Ecto neural progenitor cell (in vitro differentiated cells): ENCODE measurements at regions not wholly inside any gene's neighbourhood (a gene's known extent, or its start where the extent isn't known, plus 50 kb on each side); places are given as distances from the start of the nearest gene placed in this dataset.

Experiments used
- DNase-seq: peaks from one replicate; pipeline ENCODE4 v3.0.0-alpha.2; 2018; ENCODE audit warnings: low spot score

DNA sequence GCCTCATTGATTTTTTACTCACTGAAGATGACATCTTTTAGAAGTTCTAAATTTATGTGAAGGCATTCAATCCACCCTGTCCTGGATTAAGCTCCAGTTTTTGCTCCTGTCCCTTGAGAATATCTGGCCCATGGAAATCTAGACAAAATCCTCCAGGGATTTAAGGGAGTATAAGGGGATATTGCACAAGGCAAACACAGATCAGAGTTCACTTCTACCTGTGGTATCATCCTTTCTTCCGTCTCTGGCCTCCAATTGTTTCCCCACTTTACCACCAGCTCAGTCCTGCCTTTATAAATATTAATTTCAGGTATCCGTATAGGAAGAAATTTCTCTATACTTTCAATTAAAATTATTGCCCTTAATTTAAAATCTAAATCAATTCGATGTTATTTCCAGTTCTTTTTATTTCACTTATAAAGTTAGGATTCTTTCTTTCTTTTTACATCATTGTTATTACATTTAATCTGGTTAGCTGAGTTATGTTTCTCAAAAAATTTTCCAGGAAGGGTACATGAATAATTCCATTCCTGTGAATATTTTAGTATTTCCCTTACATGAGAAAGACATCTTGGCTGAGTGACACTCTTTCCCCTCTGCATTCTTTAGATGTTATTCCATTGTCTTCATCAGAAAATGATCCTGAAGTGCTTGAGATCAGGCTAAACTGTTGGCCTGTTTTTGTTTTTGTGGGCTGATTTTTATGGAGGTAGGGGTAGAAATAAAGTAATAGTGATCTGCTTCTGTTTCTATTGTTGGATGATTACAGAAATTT lies 194.3 kb upstream of the MAP3K1 start:
- no peak for DNase-seq

DNA sequence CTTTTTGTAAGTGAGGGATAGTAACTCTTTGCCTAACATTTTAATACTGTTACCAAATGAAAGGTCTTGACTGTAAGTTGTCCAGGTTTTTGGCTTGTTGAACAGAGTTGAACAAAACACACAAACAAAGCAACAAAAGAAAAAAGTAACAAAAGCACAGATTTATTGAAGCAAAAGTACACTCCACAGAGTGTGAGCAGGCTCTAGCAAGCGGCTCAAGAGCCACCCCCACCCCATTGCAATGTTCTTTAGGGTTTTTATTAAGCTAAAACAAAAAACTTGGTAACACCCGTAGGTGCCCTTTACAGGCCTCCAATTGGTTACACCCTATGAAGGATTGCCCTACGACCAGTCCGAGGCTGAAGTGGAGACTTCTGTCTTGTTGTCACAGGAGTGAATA lies 197.4 kb upstream of the MAP3K1 start:
- no peak for DNase-seq

DNA sequence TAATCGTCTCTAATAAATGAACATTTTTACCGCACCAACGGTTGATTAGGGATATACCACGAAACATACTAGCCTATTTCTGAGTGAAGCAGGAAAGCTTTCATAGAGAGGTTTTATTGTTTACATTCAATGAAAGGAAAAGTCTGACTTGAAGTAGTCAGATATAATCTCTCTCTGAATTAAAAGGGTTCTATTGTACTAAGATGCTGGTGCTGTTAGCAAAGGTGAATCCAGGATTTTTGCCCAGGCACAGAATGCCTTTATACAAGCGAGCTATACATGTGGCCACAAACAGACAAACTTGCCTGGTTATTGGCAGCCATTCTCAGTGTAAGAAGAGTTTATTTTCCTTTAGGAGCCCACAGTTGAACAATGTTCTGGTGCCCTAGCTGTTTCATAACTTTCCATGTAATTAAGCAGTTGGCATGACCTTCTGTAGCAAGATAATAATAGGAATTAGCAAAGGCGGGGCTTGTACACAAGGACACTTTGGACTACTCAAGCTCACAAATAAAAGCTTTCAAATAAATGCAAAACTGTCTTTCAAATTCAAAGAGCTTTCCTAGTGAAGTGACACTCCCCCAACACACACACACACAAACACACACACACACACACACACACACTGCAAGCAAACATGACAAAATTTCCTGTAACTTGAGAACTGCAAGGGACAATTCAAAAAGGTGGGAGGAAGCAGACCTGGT lies 198.7 kb upstream of the MAP3K1 start:
- no peak for DNase-seq

DNA sequence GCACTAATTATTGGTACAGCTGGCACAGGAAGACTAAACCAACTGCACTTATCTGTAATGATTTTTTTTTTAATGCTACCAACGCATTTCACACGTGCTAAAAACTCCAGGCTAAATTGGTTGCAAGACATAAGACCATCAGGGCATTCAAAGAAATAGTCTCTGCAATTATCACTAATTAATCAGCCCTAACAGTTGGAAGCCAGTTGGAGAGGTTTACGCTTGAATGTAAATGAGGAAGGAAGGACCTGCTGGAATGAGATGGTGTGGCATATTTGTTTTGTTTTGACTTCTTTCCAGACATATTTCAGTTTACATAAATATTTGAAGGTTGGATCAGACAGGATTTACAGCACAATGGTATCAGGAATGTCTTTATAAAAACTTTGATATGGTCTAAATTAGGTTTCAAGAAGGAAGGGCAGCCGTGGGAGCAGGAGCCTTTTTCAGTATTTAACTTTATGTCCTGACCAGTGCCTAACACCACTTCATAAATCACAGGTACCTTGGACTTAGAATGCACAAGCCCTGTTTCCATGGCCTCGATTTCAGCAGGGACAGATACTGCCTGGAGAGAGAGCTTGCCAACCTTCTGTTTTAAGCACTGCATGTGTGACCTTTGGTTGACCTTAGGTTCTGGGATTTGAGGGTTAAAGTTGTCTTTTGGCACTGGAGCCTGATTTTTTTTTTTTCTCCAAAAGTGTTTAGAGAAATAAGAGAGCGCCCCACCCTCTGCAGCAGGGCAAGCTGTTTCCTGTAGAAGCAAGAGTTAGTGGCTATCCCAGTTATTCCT lies 199.8 kb upstream of the MAP3K1 start:
- DNase-seq = no peak

- DNase-seq = no peak
Observed at GRCh38 chr5:56612759-56613158, 202.6 kb upstream of the MAP3K1 start.

GRCh38 chr5:56612353-56612752 lies 203.0 kb upstream of the MAP3K1 start:
- no peak for DNase-seq

GRCh38 chr5:56610093-56610698 lies 205.2 kb upstream of the MAP3K1 start:
- DNase-seq = no peak

DNA sequence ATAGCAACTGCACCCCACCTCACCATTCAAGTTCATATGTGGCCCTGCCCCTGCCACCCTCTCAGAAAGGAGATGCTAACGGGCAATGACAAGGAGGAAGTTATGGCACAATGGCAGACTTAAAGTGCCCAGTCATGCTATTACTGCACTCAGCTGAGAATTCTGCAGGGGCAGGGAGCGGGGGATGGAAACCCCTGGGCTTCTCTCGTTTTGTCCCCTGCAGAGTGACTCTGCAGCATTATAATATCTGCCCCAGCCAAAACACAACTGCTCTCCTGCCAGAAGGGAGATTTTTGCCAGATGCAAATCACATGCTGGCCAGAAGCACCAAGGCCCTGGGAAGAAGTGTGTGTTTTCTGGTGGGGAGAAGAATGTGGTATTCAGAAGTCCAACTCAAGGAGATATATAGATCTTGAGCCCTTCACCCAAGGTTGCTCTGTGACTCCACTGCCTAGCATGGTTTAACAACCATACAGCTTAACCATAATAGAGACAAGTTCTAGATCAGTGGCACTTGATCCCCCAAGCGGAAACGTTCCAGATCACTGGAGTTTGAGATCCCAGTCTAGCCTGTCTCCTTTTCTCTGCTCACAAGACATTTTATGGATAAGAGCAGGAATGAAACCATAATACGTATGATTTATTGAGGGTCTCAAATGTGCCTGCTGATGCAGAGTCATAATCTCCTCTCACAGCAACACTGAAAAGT lies 207.0 kb upstream of the MAP3K1 start:
- no peak for DNase-seq

DNA sequence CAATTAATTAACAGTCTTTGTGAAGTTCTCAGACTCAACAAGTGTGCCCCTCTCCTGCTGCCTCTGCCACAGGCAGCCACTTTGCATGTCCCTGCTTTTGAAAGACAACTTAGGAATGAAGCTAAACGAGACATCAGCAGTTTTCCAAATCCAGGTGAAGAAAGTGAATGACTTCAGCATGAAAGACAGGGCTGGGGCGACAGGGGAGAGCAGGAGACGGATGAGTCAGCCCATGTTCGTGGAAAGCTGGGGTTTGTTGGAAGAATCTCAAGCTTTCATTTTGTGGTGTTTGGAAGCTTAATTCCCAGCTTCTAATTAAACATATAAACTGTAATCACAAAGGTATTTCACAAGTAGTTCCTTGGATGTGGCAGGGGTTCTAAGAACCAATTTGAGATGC lies 207.8 kb upstream of the MAP3K1 start:
- DNase-seq = no peak

DNA sequence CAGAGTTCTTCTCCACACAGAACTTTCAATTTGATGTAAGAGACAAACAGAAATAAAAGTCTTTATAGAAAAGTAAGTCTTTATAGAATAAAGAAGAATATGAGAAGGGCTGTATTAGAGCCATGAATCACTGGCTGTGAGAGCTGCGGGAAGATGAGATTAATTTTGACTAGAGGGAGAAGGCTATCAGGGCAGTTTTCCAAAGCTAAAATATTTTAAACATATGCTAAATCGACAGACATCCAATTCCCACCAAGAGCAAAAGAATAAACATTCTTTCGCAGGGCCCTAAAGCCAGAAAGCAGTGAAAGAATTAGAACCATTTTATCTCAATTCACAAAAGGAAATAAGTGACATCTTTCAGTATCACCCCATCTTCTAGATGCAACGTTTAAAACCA lies 208.3 kb upstream of the MAP3K1 start:
- no peak for DNase-seq

DNA sequence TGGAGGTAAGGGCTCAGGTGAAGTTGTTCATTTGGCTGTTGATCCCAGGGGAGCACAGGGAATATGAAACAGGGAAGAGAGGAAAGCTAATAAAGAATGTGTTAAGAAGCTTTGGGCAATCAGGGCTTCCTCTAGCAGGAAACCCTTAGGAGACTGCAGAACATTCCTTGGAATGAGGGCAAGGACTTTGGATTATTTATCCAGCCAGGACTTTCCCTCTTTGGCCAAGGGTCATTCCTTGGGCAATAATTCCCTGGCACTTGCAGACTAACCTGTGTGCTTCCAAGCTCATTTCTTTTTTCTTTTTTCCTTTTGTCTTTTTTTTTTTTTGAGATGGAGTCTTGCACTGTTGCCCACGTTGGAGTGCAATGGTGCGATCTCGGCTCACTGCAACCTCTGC lies 209.2 kb upstream of the MAP3K1 start:
- no peak for DNase-seq

DNA sequence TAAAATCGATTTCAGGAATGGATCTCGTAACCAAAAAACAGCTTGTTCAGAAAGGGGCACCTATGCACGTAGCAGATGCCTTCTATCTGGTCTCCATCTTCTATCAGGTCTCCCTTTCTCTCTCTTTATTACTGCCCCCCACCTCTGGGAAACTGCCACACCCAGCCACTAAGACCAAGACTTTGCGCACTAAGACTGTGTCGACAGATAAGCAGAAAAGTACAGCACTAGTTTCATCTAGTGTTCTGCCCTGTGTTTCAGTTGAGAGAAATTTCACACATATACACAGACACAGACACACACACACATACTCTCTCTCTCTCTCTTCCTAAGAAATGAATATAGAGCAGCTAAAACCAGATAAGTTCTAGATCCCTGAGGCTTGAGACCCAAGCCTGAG lies 210.1 kb upstream of the MAP3K1 start:
- no peak for DNase-seq

DNA sequence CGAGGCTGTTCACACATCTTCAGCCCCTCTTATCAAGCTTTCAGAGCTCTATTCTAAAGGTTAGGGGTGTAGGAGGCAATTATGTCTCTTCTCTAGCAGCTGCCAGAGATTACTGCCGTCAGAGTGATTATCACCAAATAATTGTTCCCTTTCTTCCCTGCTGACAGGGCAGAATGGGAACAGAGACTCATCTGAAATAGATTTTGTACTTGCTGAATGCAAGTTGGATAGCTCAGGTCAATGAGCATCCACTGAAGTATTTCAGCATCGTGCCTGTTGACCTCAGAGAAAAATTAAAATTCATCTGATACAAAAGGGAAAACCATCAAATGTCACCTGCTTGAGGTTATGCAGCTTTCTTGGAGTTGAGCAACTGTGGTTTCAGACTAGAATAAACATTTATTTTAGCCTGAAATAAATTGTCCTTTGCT lies 213.7 kb upstream of the MAP3K1 start:
- DNase-seq = no peak

DNA sequence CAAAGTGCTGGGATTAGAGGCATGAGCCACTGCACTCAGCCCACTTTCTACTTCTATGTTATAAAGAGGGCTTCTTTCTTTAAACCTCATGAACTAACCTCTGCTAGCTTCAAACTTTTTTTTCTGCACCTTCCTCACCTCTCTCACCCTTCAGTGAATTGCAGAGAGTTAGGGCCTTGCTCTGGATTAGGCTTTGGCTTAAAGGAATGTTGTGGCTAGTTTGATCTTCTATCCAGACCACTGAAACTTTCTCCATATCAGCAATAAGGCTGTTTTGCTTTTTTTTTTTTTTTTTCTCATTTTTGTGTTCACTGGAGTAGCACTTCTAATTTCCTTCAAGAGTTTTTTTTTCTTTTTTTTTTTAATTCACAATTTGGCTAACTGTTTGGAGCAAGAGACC lies 216.4 kb upstream of the MAP3K1 start:
- DNase-seq = no peak

DNA sequence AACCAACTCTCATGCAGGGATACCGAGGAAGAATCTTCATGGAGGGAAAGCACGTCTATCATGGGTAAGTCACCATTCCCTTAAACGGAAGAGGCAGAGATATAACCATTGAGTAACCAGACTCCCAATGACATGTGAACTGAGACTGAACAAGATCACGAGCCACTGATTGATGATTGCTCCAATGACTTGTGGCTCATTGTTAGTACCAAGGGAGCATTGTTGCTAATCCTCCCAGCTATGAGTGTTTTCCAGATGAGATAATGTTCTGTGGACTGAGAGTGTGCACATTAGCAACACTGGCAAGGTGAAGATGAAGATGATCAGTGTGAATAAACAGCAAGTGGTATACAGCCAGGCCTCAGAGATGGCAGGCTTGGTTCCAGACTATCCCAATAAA lies 219.2 kb upstream of the MAP3K1 start:
- DNase-seq = no peak

DNA sequence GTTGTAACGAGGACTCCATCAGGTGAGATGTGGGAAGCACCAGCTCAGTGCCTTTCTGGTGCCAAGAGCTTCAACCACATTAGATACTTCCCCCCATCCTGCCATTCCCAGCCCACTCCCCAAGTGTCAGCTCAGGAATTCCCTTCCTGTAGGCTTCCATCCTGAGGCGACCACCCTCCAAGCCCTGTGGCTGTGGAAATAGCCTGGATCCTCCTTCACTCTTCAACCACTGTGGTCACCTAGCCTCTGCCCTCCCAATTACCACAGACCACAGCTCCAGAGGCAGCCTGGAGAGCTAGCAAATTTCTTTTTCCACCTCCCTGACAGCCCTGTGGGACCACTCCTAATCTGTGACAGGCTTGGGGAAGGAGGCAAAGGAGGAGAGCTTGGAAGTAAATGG lies 219.8 kb upstream of the MAP3K1 start:
- no peak for DNase-seq

DNA sequence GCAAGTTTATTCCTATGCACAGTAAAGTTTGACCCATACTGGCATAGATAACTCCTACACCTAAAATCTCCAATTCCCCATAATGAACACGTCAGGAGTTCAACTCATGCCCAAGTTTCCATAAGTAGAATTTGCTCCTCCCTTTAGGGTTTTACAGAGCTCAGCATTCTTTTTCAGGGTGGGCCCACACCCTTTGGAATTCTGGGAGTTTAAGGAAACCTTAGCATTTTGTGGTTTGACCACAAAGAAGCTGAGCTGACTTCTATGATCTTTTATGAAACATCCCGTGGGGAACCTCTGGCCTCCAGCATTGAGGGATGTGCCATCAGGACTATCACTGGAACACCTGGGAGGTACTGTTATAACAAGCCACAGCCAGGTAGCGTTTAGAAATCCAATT lies 220.6 kb upstream of the MAP3K1 start:
- DNase-seq = no peak

DNA sequence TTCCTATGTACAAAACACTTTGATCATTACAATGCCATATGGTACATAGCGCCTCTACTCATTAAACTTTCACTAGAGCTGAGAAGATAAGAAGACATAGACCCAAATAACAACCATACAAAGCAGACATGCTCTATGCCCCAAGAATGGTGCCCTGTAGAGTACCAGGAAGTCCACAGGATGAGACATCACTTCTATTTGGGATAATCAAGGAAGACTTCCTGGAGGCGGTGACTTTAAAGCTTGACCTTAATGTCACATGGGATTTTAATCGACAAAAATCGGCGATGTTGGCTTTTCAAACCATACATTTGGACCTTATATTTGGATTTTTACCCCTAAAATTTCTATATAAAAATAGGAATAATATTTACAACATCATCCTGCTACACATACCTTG lies 224.3 kb upstream of the MAP3K1 start:
- no peak for DNase-seq

GRCh38 chr5:56589481-56589860 lies 225.9 kb upstream of the MAP3K1 start:
- DNase-seq = no peak

DNA sequence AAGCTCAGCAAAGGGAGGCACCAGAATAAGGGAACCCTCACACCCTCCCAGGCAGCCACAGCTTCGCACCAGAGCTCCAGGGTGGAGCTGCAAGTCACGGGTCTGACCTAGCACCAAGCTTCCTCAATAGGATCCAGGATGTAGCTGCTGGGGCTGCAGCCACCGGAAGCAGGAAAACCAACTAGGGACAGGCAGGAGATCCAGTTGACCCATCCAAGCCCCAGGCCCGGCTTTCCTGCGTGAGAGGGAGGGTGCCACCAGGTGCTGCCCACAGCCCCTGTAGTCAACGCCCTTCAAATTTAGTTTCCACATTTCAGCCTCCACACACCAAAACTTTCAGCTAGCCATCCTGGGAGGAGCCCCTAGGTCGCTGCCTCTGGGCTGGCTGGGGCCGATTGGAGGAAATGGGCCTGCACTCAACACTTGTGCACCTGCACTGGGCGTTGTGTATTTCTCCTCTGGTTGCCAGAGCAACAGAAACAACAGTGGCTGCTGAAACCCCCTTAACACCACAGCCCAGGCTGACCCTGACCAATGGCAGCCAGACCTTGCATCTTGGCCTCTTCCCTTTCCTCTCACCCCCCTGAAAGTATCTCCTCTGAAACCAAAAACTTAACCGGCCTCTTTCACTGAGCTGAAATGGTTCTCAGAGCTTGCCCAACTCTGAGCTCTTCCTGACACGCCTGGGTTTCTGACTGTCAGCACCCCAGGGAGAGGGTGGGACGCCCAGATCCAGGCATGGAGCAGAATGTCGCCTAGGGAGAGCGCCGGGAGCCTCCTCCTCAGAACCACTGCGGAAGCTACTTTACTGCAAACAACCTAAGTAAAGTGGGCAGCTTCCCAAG lies 226.5 kb upstream of the MAP3K1 start:
- no peak for DNase-seq

- DNase-seq = no peak
Observed at GRCh38 chr5:56588131-56588487, 227.2 kb upstream of the MAP3K1 start.
